PC-9 (cell line): ENCODE measurements at regions not wholly inside any gene's neighbourhood (a gene's known extent, or its start where the extent isn't known, plus 50 kb on each side); places are given as distances from the start of the nearest gene placed in this dataset.
A peak's percentile ranks its signal among the peaks of the same experiment; 100 is the strongest.
"Not testable (repeated sequence)": the region's sequence is repeated elsewhere in the genome, so short reads cannot be mapped to it uniquely, and the experiment has no call there.

ENCODE experiments used
- BruUV-seq: library from RNA; stranded (reverse); fragments of 400-500 nt; replicated peaks from 2 replicates; lab custom pipeline; 2021; lab: Mats Ljungman, UMichigan
- CTCF ChIA-PET: fragments of 300-600 bp; sonication (Branson Sonifier 250); formaldehyde crosslinking; loops from one replicate; lab custom pipeline; 2022; ENCODE audit warnings: antibody characterized with exemption; lab: Charles Lee
- POLR2A ChIA-PET: fragments of 300-600 bp; sonication (Branson Sonifier 250); formaldehyde crosslinking; loops from one replicate; lab custom pipeline; 2022; ENCODE audit warnings: antibody characterized with exemption; ENCODE audit not compliant: unreplicated experiment; lab: Charles Lee
- DNase-seq, 2 experiments: peaks; one replicate each; pipeline versions ENCODE4 v3.0.0 to v3.0.0-alpha.2; 2015 to 2022; ENCODE audit warnings: mixed read lengths in 1 of 2
- H2AFZ ChIP-seq: fragments of 200-600 bp; sonication (generic); 2 replicates; pipeline ENCODE4 v1.8.1; 2017; ENCODE audit warnings: antibody characterized with exemption
- H3F3A ChIP-seq: fragments of 200-600 bp; sonication (generic); 2 replicates; pipeline ENCODE4 v1.8.1; 2017; ENCODE audit warnings: antibody characterized with exemption, mild to moderate bottlenecking, low read depth; ENCODE audit not compliant: insufficient read depth
- H3K27ac ChIP-seq: fragments of 200-600 bp; sonication (generic); 2 replicates; pipeline ENCODE4 v1.6.1; 2016; ENCODE audit warnings: mixed run types
- H3K27me3 ChIP-seq: fragments of 200-600 bp; sonication (generic); 2 replicates; pipeline ENCODE4 v1.6.1; 2016; ENCODE audit warnings: low read depth, mixed run types; ENCODE audit not compliant: insufficient read depth
- H3K36me3 ChIP-seq: fragments of 200-600 bp; sonication (generic); 2 replicates; pipeline ENCODE4 v1.6.1; 2016; ENCODE audit warnings: low read depth, mixed run types
- H3K4me1 ChIP-seq: fragments of 200-600 bp; sonication (generic); replicated peaks from 2 replicates; pipeline ENCODE4 v1.6.1; 2016; ENCODE audit warnings: mixed run types; ENCODE audit not compliant: insufficient read depth
- H3K4me2 ChIP-seq: fragments of 200-600 bp; sonication (generic); 2 replicates; pipeline ENCODE4 v1.6.1; 2017; ENCODE audit warnings: mixed run types
- H3K4me3 ChIP-seq: fragments of 200-600 bp; sonication (generic); 2 replicates; pipeline ENCODE4 v1.6.1; 2016; ENCODE audit warnings: mixed run types
- H3K79me2 ChIP-seq: fragments of 200-600 bp; sonication (generic); 2 replicates; pipeline ENCODE4 v1.6.1; 2017; ENCODE audit warnings: low read depth, mixed run types
- H3K9me2 ChIP-seq: fragments of 200-600 bp; sonication (generic); 2 replicates; pipeline ENCODE4 v1.8.1; 2017; ENCODE audit warnings: mild to moderate bottlenecking; ENCODE audit not compliant: insufficient read depth
- H3K9me3 ChIP-seq: fragments of 200-600 bp; sonication (generic); 2 replicates; pipeline ENCODE4 v1.8.1; 2016; ENCODE audit warnings: low read depth; ENCODE audit not compliant: insufficient read depth
- H4K20me1 ChIP-seq: fragments of 200-600 bp; sonication (generic); 2 replicates; pipeline ENCODE4 v1.8.1; 2017; ENCODE audit not compliant: insufficient read depth
- CTCF ChIP-seq: fragments of 200-600 bp; sonication (generic); conservative IDR thresholded peaks from 2 replicates; pipeline ENCODE4 v1.6.1; 2017; ENCODE audit warnings: mixed run types, antibody characterized with exemption, mild to moderate bottlenecking, moderate library complexity
- intact Hi-C: fragments of 100-400 bp; cut with micrococcal nuclease; formaldehyde crosslinking; loops from one replicate; pipeline ENCODE4 v1.10.0; 2022; ENCODE audit not compliant: unreplicated experiment

- H3K4me2 ChIP-seq, H3K4me3 ChIP-seq, H3K27me3 ChIP-seq, H3K9me3 ChIP-seq, H3K4me1 ChIP-seq, intact Hi-C loops, H3F3A ChIP-seq, H3K36me3 ChIP-seq, H3K27ac ChIP-seq, BruUV-seq, CTCF ChIA-PET, H4K20me1 ChIP-seq, H3K79me2 ChIP-seq, H3K9me2 ChIP-seq, DNase-seq, H2AFZ ChIP-seq, POLR2A ChIA-PET: not testable (repeated sequence)
These were observed 63.5 kb downstream of the UNC93B1 start for GRCh38 chr11:67940440-67940839.

- H4K20me1 ChIP-seq, H3K4me1 ChIP-seq, H2AFZ ChIP-seq, CTCF ChIA-PET, H3K4me3 ChIP-seq, H3K79me2 ChIP-seq, H3K9me3 ChIP-seq, intact Hi-C loops, DNase-seq, H3K36me3 ChIP-seq, BruUV-seq, H3K27ac ChIP-seq, POLR2A ChIA-PET, H3K4me2 ChIP-seq, H3F3A ChIP-seq, H3K9me2 ChIP-seq: not testable (repeated sequence)
- peak; percentile 49 for TF ChIP-seq CTCF
- peaks cover 13% of the 10 kb centered on the region for H3K27me3 ChIP-seq
These were observed 64.9 kb downstream of the UNC93B1 start for GRCh38 chr11:67938964-67939363.

DNA sequence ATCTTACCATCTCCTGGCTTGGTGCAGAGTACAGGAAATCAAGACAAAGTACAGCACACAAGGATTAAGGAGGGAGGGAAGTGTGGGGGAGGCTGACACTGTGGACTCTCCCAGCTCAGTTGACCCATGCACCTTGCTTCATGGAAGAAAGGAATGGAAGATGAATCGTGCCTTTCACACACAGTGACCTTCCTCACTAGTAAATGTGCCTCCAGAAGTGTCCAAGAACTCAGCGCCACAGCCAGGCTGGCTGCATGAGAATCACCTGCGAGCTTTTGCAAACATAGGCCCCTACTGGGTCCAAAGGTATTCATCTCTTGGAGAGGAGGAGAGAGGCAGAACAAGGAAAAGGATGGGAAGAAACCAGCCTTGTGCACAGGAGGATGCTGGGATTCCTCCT lies 65.5 kb downstream of the UNC93B1 start:
- H3K9me2 ChIP-seq, H4K20me1 ChIP-seq, H3K9me3 ChIP-seq, H3K4me3 ChIP-seq, CTCF ChIA-PET, BruUV-seq, H3K79me2 ChIP-seq, POLR2A ChIA-PET, H3K4me2 ChIP-seq, intact Hi-C loops, H2AFZ ChIP-seq, H3K36me3 ChIP-seq, H3K27ac ChIP-seq, DNase-seq, H3K4me1 ChIP-seq, H3F3A ChIP-seq: not testable (repeated sequence)
- H3K27me3 ChIP-seq: peaks cover 13% of the 10 kb centered on the region

DNA sequence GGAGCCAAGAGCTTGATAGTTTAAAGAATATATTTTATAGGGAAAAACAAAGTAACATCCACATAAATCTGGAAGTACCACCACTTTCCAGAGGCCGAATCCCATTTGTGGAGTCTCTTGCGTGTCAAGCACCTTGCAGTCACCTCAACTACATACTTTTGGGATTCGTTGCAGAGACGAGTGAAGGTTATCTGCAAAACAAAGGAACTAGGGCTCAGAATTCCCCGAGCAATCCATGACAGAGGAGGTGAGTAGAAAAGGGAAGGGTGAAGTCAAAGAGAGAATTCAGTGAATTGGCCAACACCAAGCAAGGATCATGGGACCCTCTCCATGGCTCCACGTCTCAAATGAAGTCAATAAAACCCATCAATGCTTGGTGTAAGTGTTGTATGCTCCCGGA lies 80.3 kb downstream of the UNC93B1 start:
- POLR2A ChIA-PET, H3K27ac ChIP-seq, H3K9me3 ChIP-seq, DNase-seq, H3K4me1 ChIP-seq, CTCF ChIA-PET, BruUV-seq, H3K4me3 ChIP-seq, H4K20me1 ChIP-seq, H3K79me2 ChIP-seq, H3F3A ChIP-seq, H3K36me3 ChIP-seq, intact Hi-C loops, H3K4me2 ChIP-seq, H3K9me2 ChIP-seq, H2AFZ ChIP-seq: not testable (repeated sequence)
- peaks cover 69% of the 10 kb centered on the region for H3K27me3 ChIP-seq

DNA sequence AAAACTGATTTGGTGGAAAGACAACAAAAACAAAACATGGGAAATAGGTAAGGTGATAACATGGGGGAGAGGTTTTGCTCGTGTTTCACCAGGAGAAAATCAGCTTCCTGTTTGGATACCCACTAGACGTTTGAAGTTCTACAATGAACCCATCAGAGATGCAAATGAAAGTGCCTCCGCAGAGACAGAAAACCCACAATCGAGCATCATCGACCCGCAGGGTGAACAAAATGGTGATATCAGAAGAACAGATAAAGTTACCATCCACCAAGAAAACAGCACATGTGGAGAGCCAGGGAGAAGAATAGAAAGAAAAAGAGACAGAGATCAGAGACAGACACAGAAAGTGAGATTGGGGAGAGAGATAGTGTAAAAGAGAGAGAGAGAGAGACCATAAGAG lies 83.4 kb downstream of the UNC93B1 start:
- DNase-seq, H3K4me3 ChIP-seq, H3K4me1 ChIP-seq, CTCF ChIA-PET, POLR2A ChIA-PET, H4K20me1 ChIP-seq, intact Hi-C loops, H3F3A ChIP-seq, H3K79me2 ChIP-seq, H3K4me2 ChIP-seq, H3K9me2 ChIP-seq, H2AFZ ChIP-seq, H3K27ac ChIP-seq, H3K36me3 ChIP-seq, BruUV-seq, H3K9me3 ChIP-seq: not testable (repeated sequence)
- H3K27me3 ChIP-seq: peaks cover 47% of the 10 kb centered on the region

DNA sequence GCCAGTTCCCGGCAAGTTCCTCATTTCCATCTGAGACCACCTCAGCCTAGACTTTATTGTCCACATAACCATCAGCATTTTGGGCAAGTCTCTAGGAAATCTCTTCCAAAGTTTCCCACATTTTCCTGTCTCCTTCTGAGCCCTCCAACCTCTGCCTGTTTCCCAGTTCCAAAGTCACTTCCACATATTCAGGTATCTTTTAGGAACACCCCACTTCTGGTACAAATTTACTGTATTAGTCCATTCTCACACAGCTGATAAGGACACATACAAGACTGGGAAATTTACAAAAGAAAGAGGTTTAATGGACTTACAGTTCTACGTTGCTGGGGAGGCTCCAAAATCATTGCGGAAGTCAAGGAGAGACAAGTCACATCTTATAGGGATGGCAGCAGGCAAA lies 91.7 kb downstream of the UNC93B1 start:
- H3K79me2 ChIP-seq, H3K4me2 ChIP-seq, H3K9me3 ChIP-seq, H2AFZ ChIP-seq, H3K4me1 ChIP-seq, H3K36me3 ChIP-seq, H3F3A ChIP-seq, intact Hi-C loops, CTCF ChIA-PET, DNase-seq, H3K9me2 ChIP-seq, H3K4me3 ChIP-seq, BruUV-seq, H3K27ac ChIP-seq, H4K20me1 ChIP-seq, POLR2A ChIA-PET: not testable (repeated sequence)
- H3K27me3 ChIP-seq: peaks cover 16% of the 10 kb centered on the region; the same call in 1 of the 2 replicates

GRCh38 chr11:67911211-67911610 lies 92.7 kb downstream of the UNC93B1 start:
- intact Hi-C loops, H3F3A ChIP-seq, H3K4me2 ChIP-seq, H3K9me2 ChIP-seq, H3K27ac ChIP-seq, H2AFZ ChIP-seq, H3K79me2 ChIP-seq, DNase-seq, POLR2A ChIA-PET, H3K4me3 ChIP-seq, H3K4me1 ChIP-seq, H3K36me3 ChIP-seq, H3K9me3 ChIP-seq, H4K20me1 ChIP-seq, CTCF ChIA-PET, BruUV-seq: not testable (repeated sequence)
- H3K27me3 ChIP-seq: peaks cover 16% of the 10 kb centered on the region; the same call in 1 of the 2 replicates
